Caki2 (cell line): ENCODE measurements at regions not wholly inside any gene's neighbourhood (a gene's known extent, or its start where the extent isn't known, plus 50 kb on each side); places are given as distances from the start of the nearest gene placed in this dataset.

ENCODE experiments used
- DNase-seq: peaks from one replicate; pipeline ENCODE4 v3.0.0-alpha.2; 2015; ENCODE audit warnings: low read depth
- in situ Hi-C: cut with HindIII; loops from 2 replicates; pipeline ENCODE4 v1.10.0; 2016; ENCODE audit warnings: low sequenced_read_pairs, low pct_unique_long_range_greater_than_20kb, mixed read lengths

DNA sequence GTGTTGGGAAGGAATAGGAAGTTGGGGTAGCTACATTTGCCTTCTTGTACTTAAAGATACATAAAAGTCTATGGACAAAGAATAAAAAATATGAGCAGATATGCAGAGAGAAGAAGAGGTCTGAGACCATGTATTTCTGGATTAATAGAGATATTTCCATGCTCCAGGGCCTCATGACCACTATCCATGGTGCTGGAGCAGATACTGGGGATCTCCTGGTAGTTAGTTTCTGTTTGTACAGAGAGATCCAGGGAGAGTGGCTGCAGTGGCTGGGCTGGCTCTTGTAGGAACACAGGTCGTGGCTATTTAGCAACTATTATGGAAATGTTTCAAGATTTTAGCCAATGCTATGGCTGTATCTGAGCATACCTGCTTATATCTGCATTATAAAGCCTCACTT, 184.2 kb upstream of the TMEM161B start:
- no peak for DNase-seq
- in situ Hi-C loops, result no loop called here

DNA sequence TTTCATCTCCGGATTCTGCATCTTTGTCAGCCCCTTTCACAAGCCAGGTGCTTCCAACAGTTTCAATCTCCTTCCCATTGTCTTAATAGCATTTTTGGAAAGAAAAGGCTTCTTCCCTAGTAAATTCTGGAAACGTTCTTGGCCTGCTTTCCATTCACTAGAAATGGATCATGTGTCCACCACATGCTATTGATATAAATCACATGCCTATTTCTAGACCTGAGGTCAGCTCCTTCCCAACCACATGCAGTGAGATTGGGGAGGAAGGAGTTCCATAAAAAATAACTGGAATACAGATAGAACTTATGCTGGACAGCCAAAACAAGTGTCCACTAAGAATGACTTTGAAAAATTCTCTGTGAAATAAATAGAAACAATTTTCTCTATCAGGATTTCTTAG, 181.6 kb upstream of the TMEM161B start:
- DNase-seq, result no peak
- in situ Hi-C loops, result no loop called here

DNA sequence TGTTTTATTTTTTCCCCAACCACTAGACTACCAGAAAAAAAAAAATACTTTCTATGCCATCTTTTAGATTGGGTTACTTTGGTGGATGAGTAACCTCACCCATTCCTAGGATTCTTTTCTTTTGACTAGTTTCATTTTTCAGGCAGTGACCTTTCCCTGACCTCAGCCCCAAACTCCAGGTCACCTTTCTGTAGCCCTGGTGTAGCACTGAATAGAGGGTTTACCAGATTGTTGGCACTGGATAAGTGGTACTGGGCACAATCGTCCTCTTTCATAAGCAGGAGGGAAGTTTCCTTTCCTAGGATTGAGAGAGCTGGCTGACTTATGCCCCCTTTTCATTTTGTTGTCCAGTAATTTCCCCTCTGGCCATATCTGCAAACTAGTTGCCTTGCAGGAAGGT, 169.4 kb upstream of the TMEM161B start:
- in situ Hi-C loops, result no loop called here
- peak; percentile 92 for DNase-seq

DNA sequence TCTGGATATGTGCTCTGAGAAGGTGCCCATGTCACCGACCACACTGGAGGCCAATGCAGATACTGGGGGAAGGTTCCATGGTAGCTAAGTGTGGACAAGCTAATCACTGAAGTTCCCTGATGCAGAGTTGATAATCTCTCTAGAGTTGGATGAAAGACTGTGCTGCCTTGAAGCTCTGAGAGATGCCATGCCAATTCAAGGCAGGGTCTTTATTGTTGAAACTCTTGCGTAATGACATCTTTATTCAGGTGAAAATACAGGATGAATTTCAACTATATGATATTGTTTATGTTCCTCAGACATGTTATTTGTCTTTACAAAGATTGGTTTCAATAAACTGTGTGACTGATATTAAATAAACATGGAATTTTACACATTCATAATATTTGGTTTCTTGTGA, 167.6 kb upstream of the TMEM161B start:
- no peak for DNase-seq
- in situ Hi-C loops, result no loop called here

DNA sequence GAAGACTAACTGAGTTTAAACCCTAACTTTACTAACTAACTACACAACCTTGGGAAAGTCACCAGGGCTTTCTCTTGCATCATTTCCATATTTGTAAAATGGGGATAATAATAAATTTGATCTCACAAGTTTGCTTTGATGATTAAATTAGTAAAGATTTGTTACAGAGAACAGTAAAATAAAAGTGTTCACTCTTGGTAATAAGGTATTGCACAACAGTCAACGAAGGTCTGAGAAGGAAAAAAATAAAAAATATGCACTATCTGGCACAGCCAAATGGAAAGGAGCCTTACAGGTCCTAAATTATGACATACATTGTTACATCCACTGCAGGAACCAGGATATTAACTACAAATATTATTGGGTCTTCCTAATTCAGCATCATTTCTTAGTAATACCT, 160.0 kb upstream of the TMEM161B start:
- DNase-seq, result no peak
- in situ Hi-C loops, result no loop called here

DNA sequence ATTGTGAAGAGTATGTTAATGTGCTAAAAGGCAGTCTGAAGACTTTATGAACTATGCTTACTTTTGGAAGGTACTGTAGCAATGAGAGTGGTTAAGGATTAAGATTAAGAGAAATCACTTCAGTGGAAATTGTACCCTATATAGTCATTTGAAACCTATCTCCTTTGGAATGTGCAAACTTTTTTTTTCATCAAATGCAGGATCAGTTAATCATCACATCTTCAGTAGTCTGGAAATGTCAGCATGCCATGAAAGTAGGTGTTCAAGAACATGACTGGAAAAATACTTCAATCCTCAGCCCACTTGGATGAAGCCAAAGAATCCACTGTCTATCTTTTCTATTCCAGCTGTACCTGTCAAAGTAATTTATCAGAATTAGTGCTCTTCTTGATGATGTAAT, 157.8 kb upstream of the TMEM161B start:
- no peak for DNase-seq
- in situ Hi-C loops, result no loop called here

DNA sequence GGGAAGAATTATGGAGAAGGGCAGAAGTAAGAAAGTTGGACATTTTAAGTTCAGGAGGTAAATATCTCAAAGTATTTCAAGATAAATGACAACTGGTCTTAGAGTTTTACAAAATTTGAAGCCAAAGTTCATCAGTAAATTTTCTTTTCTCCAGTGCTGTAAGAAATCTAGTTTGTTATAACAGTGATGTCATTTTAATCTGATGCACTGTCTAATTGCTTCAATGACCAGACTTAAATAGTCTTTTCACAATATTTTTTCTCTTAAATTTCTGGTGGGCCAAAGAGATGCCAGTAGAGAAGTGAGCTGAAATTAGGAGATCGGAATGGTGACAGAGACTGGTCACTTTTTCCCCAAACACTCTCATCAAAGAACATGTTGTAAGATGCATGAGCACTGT, 156.5 kb upstream of the TMEM161B start:
- DNase-seq, result no peak
- in situ Hi-C loops, result no loop called here

DNA sequence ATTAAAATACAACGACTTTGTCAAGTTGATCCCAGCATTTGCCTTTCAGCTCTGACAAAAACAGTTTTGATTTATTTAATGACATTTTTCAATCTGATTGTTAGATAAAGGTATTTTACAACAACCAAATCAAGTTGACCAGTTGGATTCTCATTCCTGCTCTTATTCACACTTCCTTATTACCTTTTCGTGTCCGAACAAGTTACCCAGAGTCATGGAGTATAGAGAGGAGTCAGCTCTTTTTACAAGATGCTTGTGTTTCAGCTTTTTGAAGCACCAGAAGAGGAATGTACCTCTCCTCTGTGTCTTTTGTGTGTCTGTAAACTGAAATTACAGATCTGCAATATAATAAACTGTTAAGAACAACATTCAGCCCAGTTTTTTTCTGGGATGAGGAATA, 151.3 kb upstream of the TMEM161B start:
- no peak for DNase-seq
- in situ Hi-C loops, result no loop called here

DNA sequence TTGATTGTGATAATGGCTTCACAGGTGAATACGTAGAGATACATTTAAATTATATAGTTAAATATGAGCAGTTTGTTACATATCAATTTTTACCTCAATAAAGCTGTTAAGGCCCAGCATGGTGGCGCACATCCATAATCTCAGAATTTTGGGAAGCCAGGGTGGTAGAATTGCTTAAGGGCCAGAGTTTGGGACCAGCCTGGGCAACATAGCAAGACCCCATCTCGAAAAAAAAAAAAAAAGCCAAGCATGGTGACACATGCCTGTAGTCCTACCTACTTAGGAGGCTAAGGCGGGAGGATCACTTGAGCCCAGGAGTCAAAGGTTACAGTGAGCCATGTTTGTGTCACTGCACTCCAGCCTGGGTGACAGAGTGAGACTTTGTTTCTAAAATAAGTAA, 138.7 kb upstream of the TMEM161B start:
- no peak for DNase-seq
- in situ Hi-C loops, result no loop called here

DNA sequence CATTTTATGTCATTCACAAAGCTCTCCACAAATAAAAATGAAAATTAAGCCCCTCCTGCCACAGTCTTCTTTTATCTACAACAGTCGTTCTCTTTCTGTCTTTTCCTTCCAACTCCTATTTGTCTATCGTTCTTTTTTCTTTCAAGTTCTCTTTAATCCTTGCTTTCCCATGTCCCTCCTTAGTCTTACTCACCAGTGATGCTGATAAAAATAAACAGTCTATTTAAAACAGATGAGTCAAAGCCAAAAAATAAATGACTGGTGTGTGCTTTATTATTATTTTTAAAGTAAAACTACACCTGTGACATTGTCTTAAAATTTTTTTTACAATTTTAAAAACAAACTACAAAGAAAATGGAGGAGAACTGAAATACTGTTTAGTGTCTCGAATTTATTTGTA, 137.1 kb upstream of the TMEM161B start:
- in situ Hi-C loops, result no loop called here
- DNase-seq, result no peak

DNA sequence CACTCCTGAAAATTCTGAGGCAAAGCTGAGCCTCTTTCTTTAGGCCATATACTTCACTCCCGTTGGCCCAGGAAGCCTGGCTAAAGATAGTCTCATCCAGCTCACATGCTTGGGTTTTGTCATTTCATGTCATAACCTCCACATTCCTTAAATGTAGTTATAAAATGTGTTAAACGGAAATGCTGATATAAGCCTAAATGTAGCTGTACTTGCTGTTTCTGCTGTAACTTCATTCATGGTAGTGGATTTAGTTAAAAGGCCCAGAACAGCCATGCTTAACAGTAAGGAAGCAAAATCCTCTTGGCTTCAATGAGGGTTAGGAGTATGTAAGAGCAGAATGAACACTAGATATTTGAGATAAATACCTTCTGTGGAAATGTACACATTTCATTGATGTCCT, 135.8 kb upstream of the TMEM161B start:
- DNase-seq, result no peak
- in situ Hi-C loops, result no loop called here

DNA sequence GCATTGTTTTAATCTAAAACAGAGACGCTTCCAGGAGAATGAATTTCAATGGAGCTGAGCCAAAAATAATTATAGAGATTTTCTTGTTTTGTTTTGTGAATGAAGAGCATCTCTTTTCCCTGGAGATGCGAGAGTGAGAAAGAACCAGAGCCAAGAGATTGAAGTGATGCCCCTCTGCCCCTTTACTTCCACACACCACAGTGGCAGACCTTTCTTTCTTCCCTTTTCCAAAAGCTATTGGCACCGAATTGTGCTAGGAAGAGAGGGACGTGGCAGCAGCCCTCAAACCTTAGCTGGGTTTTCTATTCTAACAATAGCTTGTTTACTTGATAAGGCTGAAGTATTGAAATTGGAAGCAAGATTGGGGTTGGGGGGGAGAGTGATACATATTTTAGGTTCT, 133.0 kb upstream of the TMEM161B start:
- DNase-seq, result no peak
- in situ Hi-C loops, result no loop called here

DNA sequence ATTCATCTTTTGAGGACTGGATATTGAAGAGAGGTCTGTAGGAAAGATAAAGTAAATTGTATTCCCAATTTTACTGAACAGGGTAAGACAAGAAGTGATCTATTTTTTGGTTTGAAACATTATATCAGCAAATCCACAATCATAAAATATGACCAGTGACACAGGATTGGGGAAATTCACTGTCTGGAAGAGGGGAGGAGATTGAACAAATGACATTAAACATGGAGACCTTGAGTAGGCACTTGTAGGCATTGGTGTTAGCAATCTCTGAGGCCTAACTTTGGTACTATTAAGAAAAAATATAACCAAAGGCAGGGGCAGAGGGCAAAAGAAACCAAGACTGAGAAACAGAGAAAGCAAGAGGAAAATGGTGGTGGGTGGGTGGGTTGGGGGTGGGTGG, 132.6 kb upstream of the TMEM161B start:
- in situ Hi-C loops, result no loop called here

DNA sequence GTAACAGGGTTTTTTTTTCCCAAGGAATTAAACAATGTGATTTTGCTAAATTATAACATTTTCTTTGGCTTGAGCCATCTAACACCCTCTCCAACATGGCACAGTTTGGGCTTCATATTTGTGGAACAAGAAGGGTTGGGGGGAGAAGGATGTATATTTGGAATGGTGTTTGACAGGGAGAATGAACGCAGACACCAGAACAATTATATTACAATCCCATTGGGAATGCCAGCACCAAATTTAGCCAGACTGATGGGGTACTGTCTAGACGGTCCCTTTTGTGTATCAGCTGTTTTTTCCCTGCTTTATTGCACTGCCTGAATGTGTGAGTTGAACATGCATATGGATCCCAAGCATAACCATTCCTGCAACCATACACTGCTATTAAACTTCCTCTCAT, 130.9 kb upstream of the TMEM161B start:
- DNase-seq, result no peak
- in situ Hi-C loops, result no loop called here

More for the DNA sequence above, 132.6 kb upstream of the TMEM161B start:
- DNase-seq, result no peak

DNA sequence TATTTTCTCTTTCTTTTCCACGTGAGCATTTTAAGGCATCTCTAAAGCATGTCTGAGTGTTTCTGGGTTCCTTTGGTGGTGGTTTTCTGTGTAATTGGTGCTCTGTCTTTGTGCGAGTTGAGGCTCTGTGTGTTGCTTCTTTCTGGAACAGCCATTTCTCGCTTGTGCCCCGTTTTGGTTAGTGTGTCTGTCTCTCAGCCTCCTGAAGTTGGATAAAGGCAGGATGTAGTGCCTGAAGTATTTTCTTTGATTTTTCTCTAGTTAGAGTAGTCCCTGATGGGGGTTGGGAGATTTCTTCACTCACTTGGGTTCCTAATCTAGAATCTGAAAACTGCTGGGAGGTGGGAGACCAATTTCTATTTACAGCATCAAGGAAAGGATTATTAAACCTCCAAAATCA, 129.7 kb upstream of the TMEM161B start:
- in situ Hi-C loops, result no loop called here
- DNase-seq, result no peak

DNA sequence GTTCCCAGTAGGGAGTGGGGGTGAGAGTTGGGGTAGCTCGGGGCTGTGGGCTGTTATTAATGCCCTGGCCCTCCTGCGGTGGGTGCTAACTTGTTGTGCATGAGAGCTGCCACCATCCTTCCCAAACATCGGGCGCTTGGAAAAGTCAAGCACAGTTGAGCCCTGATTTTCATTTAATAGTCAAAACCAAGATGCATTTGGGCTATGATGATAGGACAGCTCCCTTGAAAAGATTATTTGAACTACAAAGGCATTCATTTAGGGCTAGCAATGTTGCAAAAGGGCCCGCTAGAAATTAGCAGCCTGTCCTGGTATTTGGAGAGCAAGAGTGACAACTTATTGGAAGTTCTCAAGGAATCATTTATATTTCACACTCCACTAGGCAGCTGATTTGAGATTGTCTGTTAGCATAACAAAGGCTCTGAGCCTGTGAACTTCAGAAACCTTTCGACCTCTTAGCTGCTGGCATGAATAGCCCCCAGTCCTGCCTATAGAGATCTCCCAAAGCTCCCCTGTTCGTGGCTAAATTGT, 128.2 kb upstream of the TMEM161B start:
- DNase-seq, result no peak
- in situ Hi-C loops, result no loop called here

DNA sequence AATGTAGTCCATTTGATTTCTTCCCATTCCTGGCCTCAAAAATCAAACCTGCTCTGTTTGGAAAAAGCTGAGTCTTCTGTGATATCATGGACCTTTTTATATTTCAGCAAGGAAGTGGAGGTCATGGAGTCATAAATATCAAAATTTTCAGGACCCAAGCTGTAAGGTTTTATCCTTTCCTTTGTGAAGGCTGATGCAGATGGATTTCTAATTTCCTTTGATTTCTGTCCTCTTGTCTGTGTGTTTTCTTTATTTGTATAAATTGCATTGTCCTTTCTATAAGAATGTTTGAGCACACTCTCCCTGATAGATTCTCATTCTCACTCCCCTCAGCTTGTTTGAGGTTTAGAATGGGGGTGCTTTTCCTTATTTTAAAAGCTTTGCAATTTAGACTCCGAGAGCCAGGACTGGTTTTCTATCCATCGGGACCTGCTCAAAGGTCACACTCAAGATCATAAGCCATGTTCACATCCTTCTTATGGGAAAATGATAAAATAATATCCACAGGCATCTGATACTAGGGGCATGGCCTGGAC, 127.4 kb upstream of the TMEM161B start:
- in situ Hi-C loops, result no loop called here

DNA sequence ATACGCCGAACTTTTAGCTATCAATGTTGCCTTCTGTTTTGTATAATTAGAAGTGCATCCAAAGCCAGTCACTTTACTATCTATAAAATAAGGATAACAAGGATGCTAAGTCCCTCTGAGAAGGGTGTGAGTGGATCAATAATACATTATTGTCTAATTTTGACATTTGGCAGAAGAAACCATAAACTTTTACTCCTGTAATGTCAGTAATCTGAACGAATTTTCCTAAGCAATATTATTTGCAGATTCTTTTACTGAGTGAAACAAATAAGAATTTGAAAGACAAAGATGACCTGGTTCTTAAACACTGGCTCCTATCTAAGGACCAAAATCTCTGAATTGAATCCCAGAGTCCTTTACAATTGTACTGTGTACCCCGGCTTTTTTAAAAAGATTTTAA, 126.6 kb upstream of the TMEM161B start:
- DNase-seq, result no peak
- in situ Hi-C loops, result no loop called here

More for the DNA sequence above, 127.4 kb upstream of the TMEM161B start:
- DNase-seq, result no peak

DNA sequence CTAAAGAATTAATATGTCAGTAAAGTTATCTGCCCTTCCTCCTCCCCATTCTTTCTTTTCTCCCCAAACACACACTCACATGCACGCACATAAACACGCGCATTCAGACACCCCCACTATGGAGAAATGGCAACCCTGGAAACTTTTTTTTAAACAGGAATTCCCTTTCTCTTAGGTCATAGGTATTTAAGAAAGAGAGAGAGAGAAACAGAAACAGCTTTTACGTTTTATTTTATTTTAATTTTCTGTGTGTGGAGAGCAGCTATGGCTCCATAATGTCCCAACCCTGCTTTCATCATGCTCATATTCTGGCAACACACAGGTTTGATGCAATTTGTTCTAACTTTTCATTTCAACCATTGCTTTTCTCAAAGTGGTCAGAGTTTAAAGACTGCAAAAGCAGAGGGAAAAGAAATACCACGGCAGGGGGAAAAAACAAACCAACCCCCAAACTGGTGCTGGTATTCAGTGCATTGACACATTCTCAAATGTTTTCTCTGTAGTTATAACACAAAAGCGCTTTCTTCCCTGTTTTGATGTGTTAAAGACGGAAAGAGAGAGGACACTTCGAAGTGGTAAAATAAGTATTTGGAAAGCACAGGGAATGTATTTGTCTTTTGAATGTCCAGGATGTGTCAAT, 126.0 kb upstream of the TMEM161B start:
- DNase-seq, result no peak
- in situ Hi-C loops, result no loop called here
